ENCODE measurements at regions not wholly inside any gene's neighbourhood (a gene's known extent, or its start where the extent isn't known, plus 50 kb on each side); places are given as distances from the start of the nearest gene placed in this dataset.

- DNase-seq = no peak
These were observed 116.5 kb upstream of the SERTAD2 start for GRCh38 chr2:64770137-64770780.

GRCh38 chr2:64770781-64771334 lies 117.1 kb upstream of the SERTAD2 start:
- no peak for DNase-seq

GRCh38 chr2:64771737-64772136 lies 118.0 kb upstream of the SERTAD2 start:
- no peak for DNase-seq

- DNase-seq = no peak
These were observed 119.9 kb upstream of the SERTAD2 start for GRCh38 chr2:64773461-64774118.

GRCh38 chr2:64777841-64778240 lies 124.1 kb upstream of the SERTAD2 start:
- no peak for DNase-seq

GRCh38 chr2:64779117-64779690 lies 125.5 kb upstream of the SERTAD2 start:
- DNase-seq = no peak

- no peak for DNase-seq
These were observed 126.3 kb upstream of the SERTAD2 start for GRCh38 chr2:64780041-64780440.

GRCh38 chr2:64781711-64782390 lies 128.1 kb upstream of the SERTAD2 start:
- no peak for DNase-seq

GRCh38 chr2:64784168-64785061 lies 130.7 kb upstream of the SERTAD2 start:
- DNase-seq = no peak

- DNase-seq = no peak
These were observed 131.5 kb upstream of the SERTAD2 start for GRCh38 chr2:64785245-64785644.

- no peak for DNase-seq
These were observed 132.8 kb upstream of the SERTAD2 start for GRCh38 chr2:64786343-64787018.

GRCh38 chr2:64787019-64787365 lies 133.3 kb upstream of the SERTAD2 start:
- DNase-seq = no peak

GRCh38 chr2:64787698-64788097 lies 134.0 kb upstream of the SERTAD2 start:
- DNase-seq = no peak

- no peak for DNase-seq
These were observed 136.0 kb upstream of the SERTAD2 start for GRCh38 chr2:64789466-64790320.

- no peak for DNase-seq
These were observed 138.6 kb upstream of the SERTAD2 start for GRCh38 chr2:64792300-64792699.

GRCh38 chr2:64792995-64793639 lies 139.4 kb upstream of the SERTAD2 start:
- no peak for DNase-seq

- DNase-seq = no peak
These were observed 140.0 kb upstream of the SERTAD2 start for GRCh38 chr2:64793701-64794100.

- no peak for DNase-seq
These were observed 140.8 kb upstream of the SERTAD2 start for GRCh38 chr2:64794426-64794995.

- no peak for DNase-seq
These were observed 141.4 kb upstream of the SERTAD2 start for GRCh38 chr2:64795024-64795592.

- no peak for DNase-seq
These were observed 143.2 kb upstream of the SERTAD2 start for GRCh38 chr2:64796926-64797325.
